Lower leg skin (tissue), 4 donors: ENCODE measurements at regions not wholly inside any gene's neighbourhood (a gene's known extent, or its start where the extent isn't known, plus 50 kb on each side); places are given as distances from the start of the nearest gene placed in this dataset.
A peak's percentile ranks its signal among the peaks of the same experiment; 100 is the strongest.

ENCODE experiments used
- DNase-seq, 2 donors: peaks; one replicate each; pipeline ENCODE4 v3.0.0-alpha.2; 2019; ENCODE audit warnings: low spot score in 2 of 2
- H3K4me3 ChIP-seq: fragments of 200-600 bp; sonication (generic); 2 replicates; pipeline ENCODE4 v1.5.1; 2017; ENCODE audit warnings: mild to moderate bottlenecking, low read depth; ENCODE audit not compliant: poor library complexity, severe bottlenecking
- POLR2A ChIP-seq, 2 donors: fragments of 450-650 bp; IDR thresholded peaks; one replicate each; pipeline ENCODE4 v1.6.1; 2016 to 2017; ENCODE audit warnings: antibody characterized with exemption in 2 of 2, mild to moderate bottlenecking in 1 of 2, moderate library complexity in 1 of 2
- WGBS, 2 donors: methylation state at CpG; one replicate each; pipeline ENCODE4 v1.1.5; 2018; 5-methylcytosine and 5-hydroxymethylcytosine counted together
- intact Hi-C: fragments of 100-400 bp; cut with DNase I; formaldehyde crosslinking; loops from one replicate; pipeline ENCODE4 v1.15.0; 2023; ENCODE audit warnings: low total_unique reads
- TF ChIP-seq, protein P1 (sequence below), 3 donors: fragments of 450-650 bp; IDR thresholded peaks; one replicate each; pipeline ENCODE4 v1.5.1; 2016; ENCODE audit warnings: antibody characterized with exemption in 3 of 3, mild to moderate bottlenecking in 3 of 3, moderate library complexity in 2 of 3

DNA sequence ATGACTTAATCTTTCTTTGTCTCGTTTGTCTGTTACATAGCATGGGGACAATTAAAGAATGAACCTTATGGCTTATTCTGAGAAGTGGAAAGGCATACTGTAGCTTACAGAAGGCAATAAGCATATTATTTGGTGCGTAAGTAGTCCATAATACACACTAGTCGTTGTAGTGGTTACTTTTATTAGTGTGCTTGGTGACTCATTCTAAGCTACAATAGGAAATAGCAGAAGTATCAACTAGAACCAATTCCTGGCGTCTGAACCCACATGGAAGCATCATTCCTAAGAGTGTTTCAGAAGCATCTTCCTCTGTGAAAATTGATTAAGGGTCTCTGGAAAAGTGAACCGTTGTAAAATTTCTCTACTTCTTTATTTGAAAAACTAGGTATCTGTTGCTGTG lies 777.8 kb upstream of the EEF2KMT start:
- TF ChIP-seq, protein P1, sequence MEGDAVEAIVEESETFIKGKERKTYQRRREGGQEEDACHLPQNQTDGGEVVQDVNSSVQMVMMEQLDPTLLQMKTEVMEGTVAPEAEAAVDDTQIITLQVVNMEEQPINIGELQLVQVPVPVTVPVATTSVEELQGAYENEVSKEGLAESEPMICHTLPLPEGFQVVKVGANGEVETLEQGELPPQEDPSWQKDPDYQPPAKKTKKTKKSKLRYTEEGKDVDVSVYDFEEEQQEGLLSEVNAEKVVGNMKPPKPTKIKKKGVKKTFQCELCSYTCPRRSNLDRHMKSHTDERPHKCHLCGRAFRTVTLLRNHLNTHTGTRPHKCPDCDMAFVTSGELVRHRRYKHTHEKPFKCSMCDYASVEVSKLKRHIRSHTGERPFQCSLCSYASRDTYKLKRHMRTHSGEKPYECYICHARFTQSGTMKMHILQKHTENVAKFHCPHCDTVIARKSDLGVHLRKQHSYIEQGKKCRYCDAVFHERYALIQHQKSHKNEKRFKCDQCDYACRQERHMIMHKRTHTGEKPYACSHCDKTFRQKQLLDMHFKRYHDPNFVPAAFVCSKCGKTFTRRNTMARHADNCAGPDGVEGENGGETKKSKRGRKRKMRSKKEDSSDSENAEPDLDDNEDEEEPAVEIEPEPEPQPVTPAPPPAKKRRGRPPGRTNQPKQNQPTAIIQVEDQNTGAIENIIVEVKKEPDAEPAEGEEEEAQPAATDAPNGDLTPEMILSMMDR (IDR thresholded peaks at IDR 0.05), result no peak
- no peak for TF ChIP-seq POLR2A (IDR thresholded peaks at IDR 0.05)
- intact Hi-C loops, result no loop called here
- DNase-seq, result no peak
- H3K4me3 ChIP-seq, result no peak overlapping the region
- 66 to 79% methylated on average over 5 of the region's 5 CpGs for WGBS, 2 donors

DNA sequence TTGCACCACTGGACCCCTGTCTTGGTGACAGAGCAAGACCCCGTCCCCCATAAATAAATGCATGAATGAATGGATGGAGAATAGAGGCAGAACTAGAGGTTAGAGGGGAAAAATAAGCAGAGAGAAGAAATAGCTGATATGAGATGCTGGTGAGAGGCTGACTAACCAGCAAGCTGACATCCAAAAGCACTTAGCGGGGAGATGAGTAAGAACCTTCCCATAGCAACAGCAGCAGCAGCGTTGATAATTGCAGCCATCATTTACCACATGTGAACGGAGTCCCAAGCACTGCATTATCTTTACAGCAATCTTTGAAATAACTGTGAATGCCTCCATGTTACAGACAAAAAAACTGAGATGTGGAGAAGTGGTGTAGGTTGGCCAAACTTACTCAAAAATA lies 777.3 kb upstream of the EEF2KMT start:
- intact Hi-C loops, result no loop called here
- DNase-seq, result peak in 1 of 2 donors; percentile 18
- H3K4me3 ChIP-seq, result no peak overlapping the region
- 71 to 79% methylated on average over 4 of the region's 4 CpGs for WGBS, 2 donors
- TF ChIP-seq POLR2A (IDR thresholded peaks at IDR 0.05), result no peak
- TF ChIP-seq, protein P1 (IDR thresholded peaks at IDR 0.05), result no peak

DNA sequence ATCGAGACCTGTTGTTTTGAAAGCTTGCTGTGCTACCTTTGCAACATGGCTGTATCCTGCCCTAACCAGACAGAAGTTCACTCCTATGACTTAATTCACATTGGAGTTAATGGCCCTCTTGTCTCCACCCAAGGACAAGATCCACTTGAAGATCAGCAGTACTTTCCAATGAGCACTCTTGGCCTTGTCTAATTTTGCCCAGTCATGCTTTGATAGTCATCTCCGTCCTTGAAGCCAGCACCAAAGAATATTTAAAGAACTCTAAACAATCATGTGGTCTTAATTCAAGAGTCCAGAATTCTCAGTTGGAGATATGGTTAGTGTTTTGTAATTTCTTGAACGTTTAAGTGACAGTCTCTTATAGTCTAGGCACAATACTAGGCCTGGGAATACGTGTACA lies 775.6 kb upstream of the EEF2KMT start:
- intact Hi-C loops, result no loop called here
- TF ChIP-seq, protein P1 (IDR thresholded peaks at IDR 0.05), result no peak
- TF ChIP-seq POLR2A (IDR thresholded peaks at IDR 0.05), result no peak
- DNase-seq, result no peak
- H3K4me3 ChIP-seq, result no peak overlapping the region
- WGBS, 2 donors, result 76 to 79% methylated on average over 4 of the region's 4 CpGs

DNA sequence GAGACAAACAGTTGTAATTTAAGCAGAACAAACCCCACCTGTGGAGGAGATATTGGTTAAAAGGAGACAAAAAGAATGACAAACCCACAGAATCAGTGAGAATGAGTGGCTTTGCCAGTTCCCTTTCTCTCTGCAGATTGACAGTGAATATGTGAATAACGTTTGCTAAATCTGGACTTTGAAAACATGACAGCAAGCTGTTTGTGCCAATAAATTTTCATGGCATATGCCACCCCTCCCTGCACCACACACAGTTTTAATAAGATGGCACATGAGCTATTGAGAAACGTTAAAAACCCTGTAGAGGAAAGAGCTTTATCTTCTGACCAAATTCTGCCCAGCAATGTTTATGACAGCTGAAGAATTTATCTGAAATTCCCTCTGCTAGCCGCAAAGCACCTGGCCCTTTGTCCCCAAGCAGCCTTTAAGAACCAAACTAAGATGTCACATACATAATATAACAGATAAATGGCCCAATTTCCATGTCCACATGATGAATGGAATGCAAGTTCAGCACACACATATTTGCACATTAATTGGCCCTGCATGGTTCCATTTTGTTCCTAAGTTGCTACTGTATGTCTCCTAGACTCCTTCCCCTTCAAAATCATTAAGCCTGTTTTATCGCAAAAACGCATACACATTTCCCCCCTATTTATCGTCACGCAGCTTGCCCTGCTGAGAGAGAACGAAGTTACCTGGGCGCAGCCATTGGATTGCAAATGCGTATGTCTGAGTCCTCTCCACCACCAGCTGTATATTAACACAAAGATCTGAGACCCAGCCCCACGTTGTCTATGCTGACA lies 773.5 kb upstream of the EEF2KMT start:
- TF ChIP-seq, protein P1 (IDR thresholded peaks at IDR 0.05), result no peak
- TF ChIP-seq POLR2A (IDR thresholded peaks at IDR 0.05), result no peak

DNA sequence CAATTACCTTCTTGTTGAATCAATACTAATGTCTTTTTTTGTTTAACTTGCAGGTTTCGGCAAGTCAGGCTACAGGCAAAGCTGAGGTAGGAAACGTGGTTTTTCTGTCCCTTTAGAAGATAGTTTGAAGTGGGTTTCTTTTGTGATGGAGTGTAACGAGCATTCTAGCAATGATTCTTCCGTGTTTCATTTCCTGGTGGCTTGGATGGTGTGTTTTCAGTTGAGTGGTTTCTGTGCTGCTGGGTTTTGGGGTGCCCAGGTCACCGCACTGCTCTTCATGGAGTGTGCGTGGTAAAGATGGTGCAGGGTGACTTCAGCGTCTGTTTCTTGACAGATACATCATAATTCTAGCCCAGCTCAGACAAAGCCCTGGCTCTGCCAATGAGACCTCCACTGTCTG lies 769.7 kb upstream of the EEF2KMT start:
- H3K4me3 ChIP-seq, result no peak overlapping the region
- no peak for DNase-seq
- WGBS, 2 donors, result 43 to 60% methylated on average over 7 of the region's 7 CpGs
- no peak for TF ChIP-seq POLR2A (IDR thresholded peaks at IDR 0.05)
- TF ChIP-seq, protein P1 (IDR thresholded peaks at IDR 0.05), result no peak
- intact Hi-C loops, result no loop called here

More for the DNA sequence above, 773.5 kb upstream of the EEF2KMT start:
- 37 to 47% methylated on average over 11 of the region's 11 CpGs for WGBS, 2 donors
- intact Hi-C loops, result no loop called here
- DNase-seq, result peak in 1 of 2 donors; percentile 29
- H3K4me3 ChIP-seq, result no peak overlapping the region

DNA sequence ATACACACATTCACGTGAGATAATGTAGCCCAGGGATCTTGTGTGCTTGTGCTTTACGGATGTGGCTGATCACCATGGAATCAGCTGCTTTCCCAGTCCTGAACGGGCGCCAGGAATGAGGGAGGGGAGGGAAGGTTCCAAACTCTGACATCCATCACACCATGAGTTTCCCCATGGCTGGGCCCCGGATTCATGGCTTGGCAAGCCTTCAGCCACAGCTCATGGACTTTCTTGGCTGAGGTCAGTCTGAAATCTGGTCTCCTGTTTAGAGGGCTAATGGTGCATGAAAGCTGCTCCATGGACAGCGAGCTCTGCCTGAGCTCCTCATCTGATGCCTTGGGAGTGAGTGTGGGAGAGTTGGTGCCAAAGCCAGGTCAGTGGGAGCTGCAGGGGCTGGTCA lies 767.6 kb upstream of the EEF2KMT start:
- 77% methylated on average over 6 of the region's 6 CpGs for WGBS, 2 donors
- DNase-seq, result peak in 1 of 2 donors; percentile 43
- TF ChIP-seq, protein P1 (IDR thresholded peaks at IDR 0.05), result no peak
- no peak for TF ChIP-seq POLR2A (IDR thresholded peaks at IDR 0.05)
- no peak overlapping the region for H3K4me3 ChIP-seq
- intact Hi-C loops, result no loop called here
